AG09319 (cell line): ENCODE measurements at regions not wholly inside any gene's neighbourhood (a gene's known extent, or its start where the extent isn't known, plus 50 kb on each side); places are given as distances from the start of the nearest gene placed in this dataset.

ENCODE experiments used
- DNase-seq: peaks from one replicate; pipeline ENCODE4 v3.0.0-alpha.2; 2010; ENCODE audit warnings: low read depth; ENCODE audit errors: extremely low read depth
- TF ChIP-seq, protein P1 (sequence below): IDR thresholded peaks from 2 replicates; pipeline ENCODE4 v1.5.1; 2011; ENCODE audit warnings: low read depth, mild to moderate bottlenecking, inconsistent platforms, low read length, moderate library complexity

GRCh38 chr16:26348095-26348494 is 656.3 kb downstream of the HS3ST4 start:
- DNase-seq = no peak
- TF ChIP-seq, protein P1, sequence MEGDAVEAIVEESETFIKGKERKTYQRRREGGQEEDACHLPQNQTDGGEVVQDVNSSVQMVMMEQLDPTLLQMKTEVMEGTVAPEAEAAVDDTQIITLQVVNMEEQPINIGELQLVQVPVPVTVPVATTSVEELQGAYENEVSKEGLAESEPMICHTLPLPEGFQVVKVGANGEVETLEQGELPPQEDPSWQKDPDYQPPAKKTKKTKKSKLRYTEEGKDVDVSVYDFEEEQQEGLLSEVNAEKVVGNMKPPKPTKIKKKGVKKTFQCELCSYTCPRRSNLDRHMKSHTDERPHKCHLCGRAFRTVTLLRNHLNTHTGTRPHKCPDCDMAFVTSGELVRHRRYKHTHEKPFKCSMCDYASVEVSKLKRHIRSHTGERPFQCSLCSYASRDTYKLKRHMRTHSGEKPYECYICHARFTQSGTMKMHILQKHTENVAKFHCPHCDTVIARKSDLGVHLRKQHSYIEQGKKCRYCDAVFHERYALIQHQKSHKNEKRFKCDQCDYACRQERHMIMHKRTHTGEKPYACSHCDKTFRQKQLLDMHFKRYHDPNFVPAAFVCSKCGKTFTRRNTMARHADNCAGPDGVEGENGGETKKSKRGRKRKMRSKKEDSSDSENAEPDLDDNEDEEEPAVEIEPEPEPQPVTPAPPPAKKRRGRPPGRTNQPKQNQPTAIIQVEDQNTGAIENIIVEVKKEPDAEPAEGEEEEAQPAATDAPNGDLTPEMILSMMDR = no peak

GRCh38 chr16:26360867-26361266 is 669.1 kb downstream of the HS3ST4 start:
- TF ChIP-seq, protein P1 = no peak
- DNase-seq = no peak

GRCh38 chr16:26363581-26363980 is 671.8 kb downstream of the HS3ST4 start:
- DNase-seq = no peak
- TF ChIP-seq, protein P1 = no peak

GRCh38 chr16:26365161-26365940 is 673.6 kb downstream of the HS3ST4 start:
- DNase-seq = no peak
- TF ChIP-seq, protein P1 = no peak

DNA sequence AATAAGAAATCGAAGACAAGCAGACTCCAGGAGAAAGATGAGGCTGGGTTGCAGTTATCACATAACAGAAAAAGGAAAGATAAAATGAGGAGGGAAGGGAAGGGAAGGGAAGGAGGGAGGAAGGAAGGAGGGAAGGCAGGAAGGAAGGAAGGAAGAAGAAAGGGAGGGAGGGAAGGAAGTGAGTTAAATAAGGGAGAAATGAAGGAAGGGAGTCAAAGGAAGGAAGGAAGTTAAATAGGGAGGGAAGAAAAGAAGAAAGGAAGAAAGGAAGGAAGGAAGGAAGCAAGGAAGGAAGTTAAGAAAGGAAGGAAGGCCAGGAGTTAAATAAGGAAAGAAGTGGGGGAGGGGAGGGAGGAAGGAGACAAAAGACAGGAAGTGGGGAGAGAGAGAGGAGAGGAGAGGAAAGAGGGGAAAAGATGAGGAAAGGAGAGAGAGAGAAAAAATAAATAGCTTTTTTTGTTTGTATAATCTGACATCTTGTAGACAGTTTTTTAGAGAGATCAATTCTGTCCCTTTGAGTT is 679.6 kb downstream of the HS3ST4 start:
- DNase-seq = no peak
- TF ChIP-seq, protein P1 = no peak

GRCh38 chr16:26374279-26374925 is 682.6 kb downstream of the HS3ST4 start:
- TF ChIP-seq, protein P1 = no peak

GRCh38 chr16:26382586-26382985 is 684.1 kb upstream of the C16orf82 start:
- TF ChIP-seq, protein P1 = no peak
- DNase-seq = no peak

More at GRCh38 chr16:26374279-26374925, 682.6 kb downstream of the HS3ST4 start:
- no peak for DNase-seq
